CD4-positive, alpha-beta T cell (primary cell): ENCODE measurements at regions not wholly inside any gene's neighbourhood (a gene's known extent, or its start where the extent isn't known, plus 50 kb on each side); places are given as distances from the start of the nearest gene placed in this dataset.

Source experiments
- ATAC-seq: fragments of 200-7000 bp; cut with Tn5 transposase; one replicate; pipeline ENCODE4 v1.10.0; 2022; ENCODE audit warnings: mild to moderate bottlenecking; ENCODE audit not compliant: poor library complexity
- CTCF ChIA-PET: fragments of 350-600 bp; sonication (Branson Sonifier 250); formaldehyde crosslinking; loops from one replicate; lab custom pipeline; 2021; ENCODE audit warnings: antibody characterized with exemption, inconsistent platforms; lab: Charles Lee
- POLR2A ChIA-PET: fragments of 350-600 bp; sonication (Branson Sonifier 250); formaldehyde crosslinking; loops from one replicate; lab custom pipeline; 2021; ENCODE audit warnings: antibody characterized with exemption, inconsistent platforms; lab: Charles Lee
- DNase-seq, 14 experiments: peaks; one replicate each; pipeline ENCODE4 v3.0.0-alpha.2; 2013 to 2020; ENCODE audit warnings: mixed read lengths in 2 of 14
- H3K27ac ChIP-seq, 2 donors: one replicate each; pipeline versions ENCODE4 v1.5.1 to v1.7.0; 2013; ENCODE audit warnings: low read length in 2 of 2, low read depth in 1 of 2, mild to moderate bottlenecking in 1 of 2
- H3K27me3 ChIP-seq, 2 experiments: 1 replicate in 1 of 2; 2 replicates in 1 of 2; pipeline versions ENCODE4 v1.6.1 to v1.7.0; 2013; ENCODE audit warnings: low read length in 2 of 2, control low read depth in 1 of 2, mild to moderate bottlenecking in 1 of 2, moderate library complexity in 1 of 2; ENCODE audit not compliant: insufficient read depth in 2 of 2, control insufficient read depth in 1 of 2
- H3K36me3 ChIP-seq: one replicate; pipeline ENCODE4 v1.6.1; 2013; ENCODE audit warnings: low read length, control low read depth; ENCODE audit not compliant: insufficient read depth
- H3K4me1 ChIP-seq: one replicate; pipeline ENCODE4 v1.6.1; 2013; ENCODE audit warnings: low read length, control low read depth; ENCODE audit not compliant: insufficient read depth
- H3K4me3 ChIP-seq: one replicate; pipeline ENCODE4 v1.5.1; 2013; ENCODE audit warnings: mild to moderate bottlenecking, low read length, moderate library complexity
- H3K9me3 ChIP-seq, 2 experiments: 1 replicate in 1 of 2; 2 replicates in 1 of 2; pipeline versions ENCODE4 v1.6.1 to v1.7.0; 2013; ENCODE audit warnings: low read length in 2 of 2, mild to moderate bottlenecking in 2 of 2, control low read depth in 1 of 2, moderate library complexity in 1 of 2; ENCODE audit not compliant: control insufficient read depth in 1 of 2, insufficient read depth in 1 of 2
- H3K27ac Mint-ChIP-seq: one replicate; pipeline ENCODE4 v1.8.0; 2020; ENCODE audit warnings: mixed read lengths
- H3K27me3 Mint-ChIP-seq: one replicate; pipeline ENCODE4 v1.8.0; 2021; ENCODE audit warnings: mixed read lengths
- H3K36me3 Mint-ChIP-seq: one replicate; pipeline ENCODE4 v1.8.0; 2021; ENCODE audit warnings: low read depth, mixed read lengths
- H3K4me1 Mint-ChIP-seq: one replicate; pipeline ENCODE4 v1.8.0; 2021; ENCODE audit warnings: low read depth, mixed read lengths
- H3K4me3 Mint-ChIP-seq: one replicate; pipeline ENCODE4 v1.8.0; 2020; ENCODE audit warnings: mild to moderate bottlenecking, mixed read lengths
- H3K9me3 Mint-ChIP-seq: one replicate; pipeline ENCODE4 v1.8.0; 2020; ENCODE audit warnings: mixed read lengths
- intact Hi-C, 2 experiments: fragments of 100-400 bp; cut with DNase I in 1 of 2; cut with micrococcal nuclease in 1 of 2; formaldehyde crosslinking; loops; one replicate each; pipeline versions ENCODE4 v1.15.1 to v1.9.0; 2023 to 2025; cut with DNase I, micrococcal nuclease
- TF ChIP-seq, protein P1 (sequence below): fragments of 200-600 bp; IDR thresholded peaks from one replicate; pipeline ENCODE4 v1.8.0; 2022; ENCODE audit warnings: antibody characterized with exemption, mild to moderate bottlenecking

DNA sequence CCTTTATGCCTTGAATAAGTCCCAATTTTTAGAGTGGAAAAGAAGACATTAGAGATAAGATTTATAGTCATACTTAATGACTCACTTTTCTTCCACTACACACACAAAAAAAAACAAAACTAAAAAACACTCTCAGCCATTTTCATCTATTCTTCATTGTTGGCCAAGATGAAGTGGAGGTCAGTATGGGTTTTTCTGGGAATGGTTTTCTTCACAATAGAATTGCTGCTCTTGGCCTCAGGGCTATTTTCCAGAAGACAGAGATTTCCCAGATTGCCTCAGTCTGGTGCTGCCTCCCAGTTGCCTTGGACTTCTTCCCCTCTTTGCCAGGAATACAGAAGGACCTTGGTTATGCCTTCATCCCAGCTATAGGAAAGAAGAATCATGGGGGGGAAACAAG lies 463.7 kb downstream of the TMEM232 start:
- Mint-ChIP-seq H3K27ac (no peak overlapping the region), H3K9me3 (no peaks in the 10 kb centered on the region), H3K4me3 (no peak overlapping the region), H3K27me3 (no peaks in the 10 kb centered on the region), H3K36me3 (no peaks in the 10 kb centered on the region), H3K4me1 (no peaks in the 10 kb centered on the region)
- ChIA-PET CTCF (no interaction called here), POLR2A (no interaction called here)
- Histone ChIP-seq H3K27ac (no peak overlapping the region), H3K4me3 (no peak overlapping the region), H3K36me3 (no peaks in the 10 kb centered on the region), H3K27me3 (no peaks in the 10 kb centered on the region), H3K4me1 (no peaks in the 10 kb centered on the region), H3K9me3 (no peaks in the 10 kb centered on the region)
- DNase-seq (no peak), ATAC-seq (no peak)
- TF ChIP-seq, protein P1, sequence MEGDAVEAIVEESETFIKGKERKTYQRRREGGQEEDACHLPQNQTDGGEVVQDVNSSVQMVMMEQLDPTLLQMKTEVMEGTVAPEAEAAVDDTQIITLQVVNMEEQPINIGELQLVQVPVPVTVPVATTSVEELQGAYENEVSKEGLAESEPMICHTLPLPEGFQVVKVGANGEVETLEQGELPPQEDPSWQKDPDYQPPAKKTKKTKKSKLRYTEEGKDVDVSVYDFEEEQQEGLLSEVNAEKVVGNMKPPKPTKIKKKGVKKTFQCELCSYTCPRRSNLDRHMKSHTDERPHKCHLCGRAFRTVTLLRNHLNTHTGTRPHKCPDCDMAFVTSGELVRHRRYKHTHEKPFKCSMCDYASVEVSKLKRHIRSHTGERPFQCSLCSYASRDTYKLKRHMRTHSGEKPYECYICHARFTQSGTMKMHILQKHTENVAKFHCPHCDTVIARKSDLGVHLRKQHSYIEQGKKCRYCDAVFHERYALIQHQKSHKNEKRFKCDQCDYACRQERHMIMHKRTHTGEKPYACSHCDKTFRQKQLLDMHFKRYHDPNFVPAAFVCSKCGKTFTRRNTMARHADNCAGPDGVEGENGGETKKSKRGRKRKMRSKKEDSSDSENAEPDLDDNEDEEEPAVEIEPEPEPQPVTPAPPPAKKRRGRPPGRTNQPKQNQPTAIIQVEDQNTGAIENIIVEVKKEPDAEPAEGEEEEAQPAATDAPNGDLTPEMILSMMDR = no peak
- intact Hi-C loops = no loop called here

DNA sequence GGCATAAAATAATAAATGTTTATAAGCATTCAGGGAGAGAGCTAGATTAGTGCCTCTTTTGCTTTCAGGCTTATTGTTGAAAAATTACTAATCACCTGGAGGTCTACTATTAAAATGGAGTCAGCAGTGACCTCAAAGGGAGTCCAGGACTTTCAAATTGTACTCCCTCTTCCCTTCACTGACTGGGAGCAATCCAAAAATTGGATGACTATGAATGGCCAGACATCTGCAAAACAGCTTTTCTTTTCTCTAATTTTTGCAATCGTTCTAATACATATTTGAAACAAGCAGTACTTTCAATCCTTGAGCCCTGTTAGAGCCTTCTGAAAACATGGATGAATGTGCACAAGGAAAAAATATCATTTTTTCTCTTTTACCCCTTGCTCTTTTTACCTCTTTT lies 461.8 kb downstream of the TMEM232 start:
- intact Hi-C loops = no loop called here
- ATAC-seq (no peak), DNase-seq (no peak)
- H3K4me1 Mint-ChIP-seq = no peaks in the 10 kb centered on the region
- Histone ChIP-seq H3K27ac (no peak overlapping the region), H3K4me3 (no peak overlapping the region), H3K27me3 (no peaks in the 10 kb centered on the region), H3K9me3 (no peaks in the 10 kb centered on the region), H3K4me1 (no peaks in the 10 kb centered on the region), H3K36me3 (no peaks in the 10 kb centered on the region)
- no peaks in the 10 kb centered on the region for H3K9me3 Mint-ChIP-seq
- H3K27ac Mint-ChIP-seq = no peak overlapping the region
- ChIA-PET CTCF (no interaction called here), POLR2A (no interaction called here)
- H3K4me3 Mint-ChIP-seq = no peak overlapping the region
- TF ChIP-seq, protein P1 = no peak
- H3K27me3 Mint-ChIP-seq = no peaks in the 10 kb centered on the region
- H3K36me3 Mint-ChIP-seq = no peaks in the 10 kb centered on the region

DNA sequence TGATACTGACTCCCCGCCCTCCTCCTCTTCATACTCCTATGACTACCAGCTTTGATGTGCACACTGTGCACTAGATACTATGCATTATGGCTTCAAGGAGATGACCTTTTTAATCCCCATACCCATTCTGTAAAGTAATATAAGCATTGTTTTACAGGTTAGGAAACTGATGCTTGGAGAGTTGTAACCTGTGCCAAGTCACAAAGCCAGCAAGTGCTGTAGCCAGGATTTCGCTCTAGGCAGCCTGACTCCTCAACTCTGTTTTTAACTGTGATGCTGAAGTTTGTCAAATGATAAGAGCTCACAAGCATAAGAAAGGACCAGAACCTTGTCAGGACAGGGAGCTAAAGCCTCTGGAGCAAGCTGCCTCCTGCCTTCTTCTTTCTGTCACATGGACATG lies 461.3 kb downstream of the TMEM232 start:
- H3K4me3 ChIP-seq = no peak overlapping the region
- CTCF ChIA-PET = no interaction called here
- Mint-ChIP-seq H3K36me3 (no peaks in the 10 kb centered on the region), H3K4me3 (no peak overlapping the region), H3K9me3 (no peaks in the 10 kb centered on the region), H3K4me1 (no peaks in the 10 kb centered on the region), H3K27me3 (no peaks in the 10 kb centered on the region), H3K27ac (no peak overlapping the region)
- H3K4me1 ChIP-seq = no peaks in the 10 kb centered on the region
- H3K27ac ChIP-seq = no peak overlapping the region
- no peaks in the 10 kb centered on the region for H3K9me3 ChIP-seq
- H3K36me3 ChIP-seq = no peaks in the 10 kb centered on the region
- intact Hi-C loops = no loop called here
- ATAC-seq (no peak), DNase-seq (no peak)
- no peaks in the 10 kb centered on the region for H3K27me3 ChIP-seq
- TF ChIP-seq, protein P1 = no peak
- POLR2A ChIA-PET = no interaction called here
